GM23248 (cell line): ENCODE measurements at regions not wholly inside any gene's neighbourhood (a gene's known extent, or its start where the extent isn't known, plus 50 kb on each side); places are given as distances from the start of the nearest gene placed in this dataset.

ENCODE experiments used
- DNase-seq: peaks from one replicate; pipeline ENCODE4 v3.0.0-alpha.2; 2015
- H2AFZ ChIP-seq: fragments of 200-600 bp; sonication (generic); 2 replicates; pipeline ENCODE4 v1.6.1; 2016; ENCODE audit warnings: antibody characterized with exemption
- H3F3A ChIP-seq: fragments of 200-600 bp; sonication (generic); 2 replicates; pipeline ENCODE4 v1.6.1; 2016; ENCODE audit warnings: mild to moderate bottlenecking, antibody characterized with exemption, mixed run types; ENCODE audit not compliant: insufficient read depth
- H3K27ac ChIP-seq: fragments of 200-600 bp; sonication (generic); 2 replicates; pipeline ENCODE4 v1.5.1; 2016; ENCODE audit warnings: mild to moderate bottlenecking
- H3K27me3 ChIP-seq: fragments of 200-600 bp; sonication (generic); replicated peaks from 2 replicates; pipeline ENCODE4 v1.6.1; 2016; ENCODE audit warnings: mild to moderate bottlenecking; ENCODE audit not compliant: insufficient read depth
- H3K36me3 ChIP-seq: fragments of 200-600 bp; sonication (generic); 2 replicates; pipeline ENCODE4 v1.6.1; 2016; ENCODE audit warnings: low read depth, mild to moderate bottlenecking
- H3K4me1 ChIP-seq: fragments of 200-600 bp; sonication (generic); 2 replicates; pipeline ENCODE4 v1.6.1; 2016; ENCODE audit warnings: mild to moderate bottlenecking; ENCODE audit not compliant: insufficient read depth
- H3K4me2 ChIP-seq: fragments of 200-600 bp; sonication (generic); one replicate; pipeline ENCODE4 v1.6.1; 2016; ENCODE audit warnings: mild to moderate bottlenecking; ENCODE audit not compliant: unreplicated experiment
- H3K4me3 ChIP-seq: fragments of 200-600 bp; sonication (generic); 2 replicates; pipeline ENCODE4 v1.5.1; 2016; ENCODE audit warnings: mild to moderate bottlenecking
- H3K79me2 ChIP-seq: fragments of 200-600 bp; sonication (generic); 2 replicates; pipeline ENCODE4 v1.6.1; 2016; ENCODE audit warnings: mild to moderate bottlenecking; ENCODE audit not compliant: insufficient read depth
- H3K9ac ChIP-seq: fragments of 200-600 bp; sonication (generic); 2 replicates; pipeline ENCODE4 v1.6.1; 2016; ENCODE audit warnings: mild to moderate bottlenecking
- H3K9me2 ChIP-seq: fragments of 200-600 bp; sonication (generic); 2 replicates; pipeline ENCODE4 v1.6.1; 2016; ENCODE audit warnings: mixed run types, mild to moderate bottlenecking, moderate library complexity; ENCODE audit not compliant: insufficient read depth
- H3K9me3 ChIP-seq: fragments of 200-600 bp; sonication (generic); one replicate; pipeline ENCODE4 v1.6.1; 2017; ENCODE audit warnings: low read depth
- H4K20me1 ChIP-seq: fragments of 200-600 bp; sonication (generic); 2 replicates; pipeline ENCODE4 v1.6.0; 2016; ENCODE audit not compliant: insufficient read depth
- EZH2 ChIP-seq: fragments of 200-600 bp; sonication (generic); IDR thresholded peaks from 2 replicates; pipeline ENCODE4 v1.6.1; 2018; ENCODE audit warnings: antibody characterized with exemption, mild to moderate bottlenecking; ENCODE audit not compliant: insufficient read depth, poor library complexity, severe bottlenecking
- EZH2phosphoT487 ChIP-seq: fragments of 200-600 bp; sonication (generic); IDR thresholded peaks from 2 replicates; pipeline ENCODE4 v1.6.1; 2018; ENCODE audit warnings: antibody characterized with exemption, moderate library complexity, mild to moderate bottlenecking, low read depth; ENCODE audit not compliant: insufficient read depth
- WGBS, 2 experiments: methylation state at CpG; one replicate each; pipeline ENCODE4 v1.1.6; 2015 to 2017; ENCODE audit warnings: low lambda C conversion rate in 2 of 2, low coverage in 1 of 2; ENCODE audit errors: missing lambda C conversion rate in 2 of 2; 5-methylcytosine and 5-hydroxymethylcytosine counted together
- in situ Hi-C: fragments of 300-500 bp; cut with MboI; formaldehyde crosslinking; loops from 2 replicates; pipeline ENCODE4 v1.15.0; 2020

DNA sequence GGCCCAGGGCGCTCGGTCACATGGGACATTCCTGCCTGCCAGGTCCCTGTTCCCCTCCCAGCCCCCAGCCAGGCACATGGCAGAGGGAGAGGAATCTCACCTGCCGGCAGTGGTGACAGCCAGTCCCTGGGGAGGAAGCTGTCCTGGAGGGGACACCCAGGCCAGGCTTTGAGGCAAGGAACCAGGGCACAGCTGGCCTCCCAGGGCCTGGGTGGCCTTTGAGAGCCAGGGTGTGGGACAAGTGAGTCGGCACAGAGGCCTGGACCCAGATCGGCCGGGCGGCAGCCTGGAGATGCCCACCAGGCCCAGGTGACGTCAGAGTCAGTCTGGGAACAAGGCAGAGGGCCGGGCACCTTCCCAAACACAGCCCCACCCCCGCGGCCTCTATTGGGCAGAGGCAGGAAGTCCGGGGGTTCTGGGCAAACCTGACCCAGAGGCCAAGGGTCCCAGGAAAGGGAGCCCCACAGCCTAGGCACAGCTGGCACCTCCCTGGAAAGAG is 65.0 kb upstream of the CFAP46 start:
- Histone ChIP-seq H3K4me3 (no peak overlapping the region), H3K9me3 (no peaks in the 10 kb centered on the region), H4K20me1 (no peaks in the 10 kb centered on the region), H3K79me2 (no peaks in the 10 kb centered on the region), H3K9ac (no peak overlapping the region), H3K9me2 (no peaks in the 10 kb centered on the region), H3K36me3 (no peaks in the 10 kb centered on the region), H2AFZ (no peak overlapping the region), H3K4me1 (no peaks in the 10 kb centered on the region), H3F3A (no peaks in the 10 kb centered on the region), H3K4me2 (no peak overlapping the region), H3K27ac (no peak overlapping the region), H3K27me3 (no peaks in the 10 kb centered on the region; the same call in 1 of the 2 replicates)
- WGBS, 2 experiments = 66 to 69% methylated on average over 9 to 12 of the region's 12 CpGs
- TF ChIP-seq EZH2phosphoT487 (no peak), EZH2 (no peak)
- DNase-seq = no peak
- in situ Hi-C loops = no loop called here

DNA sequence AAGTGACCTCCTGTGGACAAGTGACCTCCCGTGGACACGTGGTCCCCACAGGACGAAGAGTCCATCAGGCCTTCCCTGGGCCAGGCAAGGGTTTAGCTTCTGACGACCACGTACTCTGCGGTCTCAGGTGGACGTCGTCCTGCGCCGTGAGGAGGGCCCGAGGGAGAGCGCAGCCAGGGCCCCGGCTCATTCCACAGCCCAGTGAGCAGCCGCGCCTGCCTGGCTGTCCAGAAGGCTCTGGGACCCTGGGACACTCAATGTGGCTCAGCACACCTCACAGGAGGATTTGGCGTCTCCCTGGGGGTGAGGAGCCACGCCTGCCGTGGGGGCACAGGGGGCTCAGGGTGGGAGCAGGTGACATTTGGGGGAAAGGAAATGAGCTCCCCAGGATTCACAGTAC is 64.4 kb upstream of the CFAP46 start:
- no peaks in the 10 kb centered on the region for H3K79me2 ChIP-seq

DNA sequence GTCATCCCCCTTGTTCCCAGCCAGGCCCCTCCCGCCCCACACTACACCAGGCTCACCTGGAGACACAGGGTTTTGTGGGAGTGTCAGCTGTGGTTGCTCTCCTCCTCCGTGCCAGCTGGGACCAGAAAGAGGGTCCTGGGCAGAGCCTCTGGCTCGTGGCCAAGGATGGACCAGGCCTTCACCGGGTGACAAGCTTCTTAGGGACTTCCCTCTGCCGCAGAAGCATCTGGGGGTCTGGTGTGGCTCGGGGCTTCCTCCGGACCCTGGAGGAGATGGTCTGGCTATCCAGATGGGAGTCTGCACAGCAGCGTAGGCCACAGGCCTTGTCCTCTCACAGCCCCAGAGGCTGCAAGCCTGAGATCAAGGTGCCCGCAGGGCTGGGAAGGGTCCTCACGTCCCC is 63.8 kb upstream of the CFAP46 start:
- Histone ChIP-seq H4K20me1 (no peaks in the 10 kb centered on the region), H3K4me1 (no peaks in the 10 kb centered on the region), H3K9me3 (no peaks in the 10 kb centered on the region), H3K27me3 (no peaks in the 10 kb centered on the region; the same call in 1 of the 2 replicates), H3K4me2 (no peak overlapping the region), H3K27ac (no peak overlapping the region), H3K79me2 (no peaks in the 10 kb centered on the region), H3K9me2 (no peaks in the 10 kb centered on the region), H2AFZ (no peak overlapping the region), H3F3A (no peaks in the 10 kb centered on the region), H3K4me3 (no peak overlapping the region), H3K9ac (no peak overlapping the region), H3K36me3 (no peaks in the 10 kb centered on the region)
- TF ChIP-seq EZH2 = no peak
- TF ChIP-seq EZH2phosphoT487 = no peak
- in situ Hi-C loops = no loop called here
- no peak for DNase-seq
- WGBS, 2 experiments = 60 to 62% methylated on average over 9 of the region's 10 CpGs

More for the DNA sequence above, 64.4 kb upstream of the CFAP46 start:
- Histone ChIP-seq H3K9me2 (no peaks in the 10 kb centered on the region), H3K36me3 (no peaks in the 10 kb centered on the region), H3K27me3 (no peaks in the 10 kb centered on the region; the same call in 1 of the 2 replicates), H3K4me2 (no peak overlapping the region), H3K4me3 (no peak overlapping the region), H2AFZ (no peak overlapping the region), H3K9ac (no peak overlapping the region), H3F3A (no peaks in the 10 kb centered on the region), H3K9me3 (no peaks in the 10 kb centered on the region), H3K27ac (no peak overlapping the region), H3K4me1 (no peaks in the 10 kb centered on the region), H4K20me1 (no peaks in the 10 kb centered on the region)
- in situ Hi-C loops = no loop called here
- TF ChIP-seq EZH2phosphoT487 (no peak), EZH2 (no peak)
- DNase-seq = no peak
- 77 to 84% methylated on average over 18 of the region's 18 CpGs for WGBS, 2 experiments

DNA sequence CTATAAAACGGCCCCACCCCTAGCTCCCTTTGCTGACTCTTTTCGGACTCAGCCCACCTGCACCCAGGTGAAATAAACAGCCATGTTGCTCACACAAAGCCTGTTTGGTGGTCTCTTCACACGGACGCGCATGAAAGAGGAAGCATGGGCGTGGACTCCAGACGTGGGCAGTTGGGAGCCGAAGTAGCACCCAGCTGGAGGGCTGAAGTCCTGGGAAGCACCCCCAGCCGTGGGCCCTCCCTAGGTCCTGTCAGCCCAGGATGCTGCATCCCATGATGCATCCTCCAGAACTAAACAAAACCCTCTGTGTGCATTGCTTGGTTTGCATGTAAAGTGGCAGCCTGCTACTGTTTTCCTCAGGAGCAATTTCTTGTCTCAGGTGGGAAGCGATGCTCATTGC is 62.1 kb upstream of the CFAP46 start:
- H3K4me2 ChIP-seq = no peak overlapping the region
- no peaks in the 10 kb centered on the region for H4K20me1 ChIP-seq
- no peak overlapping the region for H3K4me3 ChIP-seq
- 73 to 77% methylated on average over 10 of the region's 10 CpGs for WGBS, 2 experiments
- no peak for DNase-seq
- H3K79me2 ChIP-seq = no peaks in the 10 kb centered on the region
- H3F3A ChIP-seq = no peaks in the 10 kb centered on the region
- H3K27ac ChIP-seq = no peak overlapping the region
- in situ Hi-C loops = no loop called here
- no peaks in the 10 kb centered on the region; the same call in 1 of the 2 replicates for H3K27me3 ChIP-seq
- no peak for TF ChIP-seq EZH2
- no peaks in the 10 kb centered on the region for H3K9me3 ChIP-seq
- H3K4me1 ChIP-seq = no peaks in the 10 kb centered on the region
- H3K9me2 ChIP-seq = no peaks in the 10 kb centered on the region
- no peaks in the 10 kb centered on the region for H3K36me3 ChIP-seq
- H2AFZ ChIP-seq = no peak overlapping the region
- no peak overlapping the region for H3K9ac ChIP-seq

DNA sequence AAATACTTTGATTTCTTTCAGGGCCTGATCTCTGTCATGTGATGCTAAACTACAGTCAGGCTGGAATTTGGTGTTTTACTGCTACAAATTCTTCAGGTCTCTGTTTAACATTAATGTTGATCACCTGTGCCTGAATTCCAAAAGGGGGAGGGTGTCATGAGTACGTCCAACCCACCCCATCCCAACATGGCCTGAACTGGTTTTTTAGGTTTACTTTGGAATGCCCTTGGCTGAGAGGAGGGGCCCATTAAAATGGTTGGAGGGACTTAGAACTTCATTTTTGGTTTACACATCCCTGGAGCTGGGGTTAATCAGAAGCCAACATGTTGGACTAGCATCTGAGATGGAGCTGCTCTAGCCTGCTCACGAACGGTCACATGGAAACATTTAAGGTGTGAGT is 60.8 kb upstream of the CFAP46 start:
- in situ Hi-C loops = no loop called here
- H3K9ac ChIP-seq = no peak overlapping the region
- no peaks in the 10 kb centered on the region for H3K36me3 ChIP-seq
- H3K79me2 ChIP-seq = no peaks in the 10 kb centered on the region
- no peaks in the 10 kb centered on the region for H3K9me2 ChIP-seq
- H3K4me3 ChIP-seq = no peak overlapping the region
- no peak for DNase-seq
- no peaks in the 10 kb centered on the region; the same call in 1 of the 2 replicates for H3K27me3 ChIP-seq
- no peaks in the 10 kb centered on the region for H3K4me1 ChIP-seq
- 45 to 51% methylated on average over 3 of the region's 3 CpGs for WGBS, 2 experiments
- H3K4me2 ChIP-seq = no peak overlapping the region
- H3K9me3 ChIP-seq = no peaks in the 10 kb centered on the region
- no peak for TF ChIP-seq EZH2
- H4K20me1 ChIP-seq = no peaks in the 10 kb centered on the region
- no peaks in the 10 kb centered on the region for H3F3A ChIP-seq
- no peak overlapping the region for H3K27ac ChIP-seq
- H2AFZ ChIP-seq = no peak overlapping the region
